ENCODE measurements at regions not wholly inside any gene's neighbourhood (a gene's known extent, or its start where the extent isn't known, plus 50 kb on each side); places are given as distances from the start of the nearest gene placed in this dataset.

- H3K4me3 ChIP-seq (ENCODE audit: low read depth, low read length), result no peak overlapping the region
- no peak for DNase-seq (ENCODE audit: low read depth)
- TF ChIP-seq CTCF (IDR thresholded peaks at IDR 0.05; ENCODE audit: insufficient read depth, low read depth, low read length, missing control alignments), result no peak
Observed at GRCh38 chr15:38174691-38175090, 77.9 kb upstream of the SPRED1 start.

- DNase-seq (ENCODE audit: low read depth), result peak; percentile 79
- no peak overlapping the region for H3K4me3 ChIP-seq (ENCODE audit: low read depth, low read length)
Observed at GRCh38 chr15:38176155-38176554, 76.5 kb upstream of the SPRED1 start.

GRCh38 chr15:38176691-38177090 is 75.9 kb upstream of the SPRED1 start:
- DNase-seq (ENCODE audit: low read depth), result no peak
- TF ChIP-seq CTCF (IDR thresholded peaks at IDR 0.05; ENCODE audit: insufficient read depth, low read depth, low read length, missing control alignments), result no peak
- H3K4me3 ChIP-seq (ENCODE audit: low read depth, low read length), result no peak overlapping the region

More at GRCh38 chr15:38176155-38176554, 76.5 kb upstream of the SPRED1 start:
- no peak for TF ChIP-seq CTCF (IDR thresholded peaks at IDR 0.05; ENCODE audit: insufficient read depth, low read depth, low read length, missing control alignments)

GRCh38 chr15:38182900-38183299 is 69.7 kb upstream of the SPRED1 start:
- no peak overlapping the region for H3K4me3 ChIP-seq (ENCODE audit: low read depth, low read length)
- DNase-seq (ENCODE audit: low read depth), result no peak
- TF ChIP-seq CTCF (IDR thresholded peaks at IDR 0.05; ENCODE audit: insufficient read depth, low read depth, low read length, missing control alignments), result no peak

- no peak for TF ChIP-seq CTCF (IDR thresholded peaks at IDR 0.05; ENCODE audit: insufficient read depth, low read depth, low read length, missing control alignments)
- no peak overlapping the region for H3K4me3 ChIP-seq (ENCODE audit: low read depth, low read length)
- DNase-seq (ENCODE audit: low read depth), result no peak
Observed at GRCh38 chr15:38186507-38186906, 66.1 kb upstream of the SPRED1 start.

- no peak overlapping the region for H3K4me3 ChIP-seq (ENCODE audit: low read depth, low read length)
- no peak for DNase-seq (ENCODE audit: low read depth)
- TF ChIP-seq CTCF (IDR thresholded peaks at IDR 0.05; ENCODE audit: insufficient read depth, low read depth, low read length, missing control alignments), result no peak
Observed at GRCh38 chr15:38187630-38188313, 64.9 kb upstream of the SPRED1 start.

Data from GM12865 (cell line).